Activated CD4-positive, alpha-beta memory T cell treated with anti-CD3 and anti-CD28 coated beads, Interleukin-2, amount 10 ng/mL, durations not matched to agents 7 days and 5 days (primary cell): ENCODE measurements at regions not wholly inside any gene's neighbourhood (a gene's known extent, or its start where the extent isn't known, plus 50 kb on each side); places are given as distances from the start of the nearest gene placed in this dataset.

Experiments used
- CTCF ChIA-PET: fragments of 350-600 bp; sonication (Branson Sonifier 250); formaldehyde crosslinking; loops from one replicate; lab custom pipeline; 2021; ENCODE audit warnings: antibody characterized with exemption, inconsistent platforms; lab: Charles Lee
- POLR2A ChIA-PET: fragments of 350-600 bp; sonication (Branson Sonifier 250); formaldehyde crosslinking; loops from one replicate; lab custom pipeline; 2021; ENCODE audit warnings: antibody characterized with exemption; lab: Charles Lee
- DNase-seq: peaks from one replicate; pipeline ENCODE4 v3.0.0-alpha.2; 2020
- H3K27ac Mint-ChIP-seq: one replicate; pipeline ENCODE4 v1.8.0; 2021; ENCODE audit warnings: mild to moderate bottlenecking, mixed read lengths
- H3K27me3 Mint-ChIP-seq: one replicate; pipeline ENCODE4 v1.8.0; 2021; ENCODE audit warnings: mixed read lengths
- H3K36me3 Mint-ChIP-seq: one replicate; pipeline ENCODE4 v1.8.0; 2021; ENCODE audit warnings: low read depth, mixed read lengths
- H3K4me1 Mint-ChIP-seq: one replicate; pipeline ENCODE4 v1.8.0; 2021; ENCODE audit warnings: mixed read lengths
- H3K4me3 Mint-ChIP-seq: one replicate; pipeline ENCODE4 v1.8.0; 2021; ENCODE audit warnings: mild to moderate bottlenecking, mixed read lengths
- H3K9me3 Mint-ChIP-seq: one replicate; pipeline ENCODE4 v1.8.0; 2021; ENCODE audit warnings: mixed read lengths

DNA sequence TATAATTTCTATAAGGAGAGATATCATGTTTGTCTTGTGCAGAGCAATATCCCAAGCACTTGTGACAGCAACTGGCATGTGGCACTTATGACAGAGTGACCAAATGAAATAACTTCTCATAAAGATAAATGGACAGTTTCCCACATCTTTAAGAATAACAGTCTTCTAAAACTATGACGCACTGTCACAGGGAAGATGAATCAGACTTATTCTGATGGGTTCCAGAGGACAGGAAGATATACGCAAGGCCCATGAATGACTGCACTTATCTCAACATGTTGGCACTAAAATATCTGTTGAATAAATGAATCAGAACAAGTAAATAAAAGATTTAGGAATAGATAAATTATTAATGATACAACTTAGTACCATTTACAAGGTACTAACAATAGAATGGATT, 465.8 kb upstream of the SYT1 start:
- no peak overlapping the region for H3K27ac Mint-ChIP-seq
- H3K9me3 Mint-ChIP-seq, result peaks cover 2% of the 10 kb centered on the region
- H3K27me3 Mint-ChIP-seq, result no peaks in the 10 kb centered on the region
- ChIA-PET CTCF (no interaction called here), POLR2A (no interaction called here)
- H3K4me3 Mint-ChIP-seq, result no peak overlapping the region
- H3K36me3 Mint-ChIP-seq, result no peaks in the 10 kb centered on the region
- DNase-seq, result no peak
- no peaks in the 10 kb centered on the region for H3K4me1 Mint-ChIP-seq

- POLR2A ChIA-PET, result no interaction called here
- no peaks in the 10 kb centered on the region for H3K9me3 Mint-ChIP-seq
Observed at GRCh38 chr12:78402366-78403134, 462.0 kb upstream of the SYT1 start.

GRCh38 chr12:78403136-78403535, 461.4 kb upstream of the SYT1 start:
- no peaks in the 10 kb centered on the region for H3K36me3 Mint-ChIP-seq
- POLR2A ChIA-PET, result no interaction called here
- H3K27ac Mint-ChIP-seq, result no peak overlapping the region
- no peak overlapping the region for H3K4me3 Mint-ChIP-seq
- H3K4me1 Mint-ChIP-seq, result no peaks in the 10 kb centered on the region
- no peaks in the 10 kb centered on the region for H3K9me3 Mint-ChIP-seq
- no peak for DNase-seq
- no peaks in the 10 kb centered on the region for H3K27me3 Mint-ChIP-seq
- CTCF ChIA-PET, result no interaction called here

More at GRCh38 chr12:78402366-78403134, 462.0 kb upstream of the SYT1 start:
- Mint-ChIP-seq H3K4me3 (no peak overlapping the region), H3K36me3 (no peaks in the 10 kb centered on the region), H3K27me3 (no peaks in the 10 kb centered on the region), H3K27ac (no peak overlapping the region), H3K4me1 (no peaks in the 10 kb centered on the region)
- DNase-seq, result no peak
- CTCF ChIA-PET, result no interaction called here

- ChIA-PET POLR2A (no interaction called here), CTCF (no interaction called here)
- Mint-ChIP-seq H3K27me3 (no peaks in the 10 kb centered on the region), H3K4me3 (no peak overlapping the region), H3K27ac (no peak overlapping the region), H3K9me3 (no peaks in the 10 kb centered on the region), H3K4me1 (no peaks in the 10 kb centered on the region), H3K36me3 (no peaks in the 10 kb centered on the region)
- DNase-seq, result no peak
Observed at GRCh38 chr12:78403681-78404080, 460.9 kb upstream of the SYT1 start.

GRCh38 chr12:78406213-78406612, 458.4 kb upstream of the SYT1 start:
- Mint-ChIP-seq H3K27me3 (no peaks in the 10 kb centered on the region), H3K27ac (no peak overlapping the region), H3K36me3 (no peaks in the 10 kb centered on the region), H3K4me3 (no peak overlapping the region), H3K4me1 (no peaks in the 10 kb centered on the region), H3K9me3 (peaks cover 7% of the 10 kb centered on the region)
- DNase-seq, result no peak
- POLR2A ChIA-PET, result no interaction called here
- CTCF ChIA-PET, result no interaction called here

DNA sequence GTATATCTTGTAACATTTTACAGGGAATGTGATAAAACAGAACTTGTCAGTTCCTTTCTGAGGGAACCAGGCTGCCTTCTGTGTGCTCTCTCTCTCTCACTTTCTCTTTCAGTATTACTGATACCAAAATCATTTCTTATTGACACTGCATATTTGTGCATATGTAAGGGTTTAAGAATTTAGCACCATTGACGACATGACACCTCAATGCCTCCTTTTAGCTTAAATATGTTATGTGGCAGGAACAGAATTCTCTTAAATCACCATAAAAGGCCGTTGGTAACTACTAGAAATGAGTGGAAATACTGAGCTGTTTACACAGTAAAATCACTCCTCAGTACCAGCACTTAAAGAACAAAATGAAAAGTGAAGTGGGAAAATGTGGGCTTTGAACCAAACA, 457.7 kb upstream of the SYT1 start:
- no peak overlapping the region for H3K4me3 Mint-ChIP-seq
- H3K9me3 Mint-ChIP-seq, result peaks cover 12% of the 10 kb centered on the region
- no peaks in the 10 kb centered on the region for H3K36me3 Mint-ChIP-seq
- ChIA-PET CTCF (no interaction called here), POLR2A (no interaction called here)
- H3K27ac Mint-ChIP-seq, result no peak overlapping the region
- no peaks in the 10 kb centered on the region for H3K27me3 Mint-ChIP-seq
- no peaks in the 10 kb centered on the region for H3K4me1 Mint-ChIP-seq
- DNase-seq, result no peak

DNA sequence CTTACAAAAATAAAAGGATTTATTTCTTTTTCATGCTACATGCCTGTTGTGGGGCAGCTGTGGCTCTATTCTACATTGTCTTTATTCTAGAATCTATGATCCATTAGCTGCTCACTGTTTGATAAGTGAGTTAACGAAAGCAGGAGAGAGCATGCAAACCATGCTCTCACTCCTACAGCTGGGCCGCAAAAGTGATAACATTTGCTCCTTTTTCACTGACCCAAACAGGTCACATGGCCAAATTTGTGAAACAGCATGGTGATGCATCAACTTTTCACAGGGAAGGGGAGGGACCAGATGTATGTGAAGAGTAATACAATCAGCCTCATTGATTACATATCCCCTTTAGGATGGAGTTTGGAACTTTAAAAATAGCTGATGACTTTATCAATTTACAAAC, 456.9 kb upstream of the SYT1 start:
- Mint-ChIP-seq H3K4me1 (no peaks in the 10 kb centered on the region), H3K9me3 (peaks cover 12% of the 10 kb centered on the region), H3K36me3 (no peaks in the 10 kb centered on the region), H3K4me3 (no peak overlapping the region), H3K27me3 (no peaks in the 10 kb centered on the region), H3K27ac (no peak overlapping the region)
- ChIA-PET POLR2A (no interaction called here), CTCF (no interaction called here)
- no peak for DNase-seq

GRCh38 chr12:78414071-78414470, 450.5 kb upstream of the SYT1 start:
- CTCF ChIA-PET, result no interaction called here
- H3K36me3 Mint-ChIP-seq, result no peaks in the 10 kb centered on the region
- no peak overlapping the region for H3K27ac Mint-ChIP-seq
- DNase-seq, result no peak
- peaks cover 12% of the 10 kb centered on the region for H3K9me3 Mint-ChIP-seq
- no peak overlapping the region for H3K4me3 Mint-ChIP-seq
- no peaks in the 10 kb centered on the region for H3K4me1 Mint-ChIP-seq
- no peaks in the 10 kb centered on the region for H3K27me3 Mint-ChIP-seq
- POLR2A ChIA-PET, result no interaction called here

DNA sequence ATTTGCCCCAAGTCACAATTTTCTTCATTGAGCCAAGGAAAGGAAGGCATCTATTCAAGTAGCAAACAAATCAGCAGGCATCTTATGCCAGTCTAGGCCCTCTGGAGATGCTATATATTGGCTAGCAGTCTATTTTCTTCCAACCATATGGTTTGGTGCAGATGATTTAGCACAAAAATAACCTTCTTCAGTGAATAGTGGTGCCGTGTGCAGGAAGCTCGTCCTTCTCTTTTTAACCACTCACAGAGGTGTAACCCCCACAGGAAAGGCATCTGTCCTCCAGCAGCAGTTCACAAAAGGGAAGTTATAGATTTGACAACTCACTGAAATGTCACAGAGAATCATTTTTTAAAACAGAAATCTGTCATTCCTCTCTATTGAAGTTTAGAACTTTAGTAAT, 445.7 kb upstream of the SYT1 start:
- H3K27me3 Mint-ChIP-seq, result no peaks in the 10 kb centered on the region
- H3K4me3 Mint-ChIP-seq, result no peak overlapping the region
- CTCF ChIA-PET, result no interaction called here
- POLR2A ChIA-PET, result no interaction called here
- H3K4me1 Mint-ChIP-seq, result no peaks in the 10 kb centered on the region
- H3K27ac Mint-ChIP-seq, result no peak overlapping the region
- DNase-seq, result no peak
- no peaks in the 10 kb centered on the region for H3K9me3 Mint-ChIP-seq
- no peaks in the 10 kb centered on the region for H3K36me3 Mint-ChIP-seq

GRCh38 chr12:78419513-78419912, 445.1 kb upstream of the SYT1 start:
- no peak overlapping the region for H3K27ac Mint-ChIP-seq
- no peaks in the 10 kb centered on the region for H3K36me3 Mint-ChIP-seq
- no peaks in the 10 kb centered on the region for H3K4me1 Mint-ChIP-seq
- ChIA-PET CTCF (no interaction called here), POLR2A (no interaction called here)
- H3K4me3 Mint-ChIP-seq, result no peak overlapping the region
- H3K27me3 Mint-ChIP-seq, result no peaks in the 10 kb centered on the region
- no peaks in the 10 kb centered on the region for H3K9me3 Mint-ChIP-seq
- DNase-seq, result no peak

DNA sequence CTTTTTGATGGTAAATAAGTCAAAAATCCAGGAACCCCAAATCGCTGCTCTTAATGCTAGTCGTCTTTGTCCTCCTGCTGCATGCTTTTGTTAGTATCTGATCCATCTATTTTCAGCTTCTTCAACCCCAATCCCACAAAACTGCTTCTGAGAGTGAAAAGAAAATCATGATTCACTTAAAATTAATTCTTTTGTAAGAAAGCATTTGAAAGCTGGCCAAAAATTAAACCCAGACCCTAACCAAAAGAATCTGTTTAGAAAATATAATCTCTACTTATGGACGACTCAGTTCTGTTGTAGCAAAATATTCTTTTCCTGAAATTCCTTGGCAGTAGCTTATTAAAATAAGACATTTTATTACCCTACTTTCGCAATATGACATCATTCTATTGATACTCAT, 443.6 kb upstream of the SYT1 start:
- CTCF ChIA-PET, result no interaction called here
- no peak for DNase-seq
- H3K27me3 Mint-ChIP-seq, result no peaks in the 10 kb centered on the region
- no peaks in the 10 kb centered on the region for H3K36me3 Mint-ChIP-seq
- no peak overlapping the region for H3K27ac Mint-ChIP-seq
- H3K9me3 Mint-ChIP-seq, result no peaks in the 10 kb centered on the region
- H3K4me3 Mint-ChIP-seq, result no peak overlapping the region
- H3K4me1 Mint-ChIP-seq, result no peaks in the 10 kb centered on the region
- POLR2A ChIA-PET, result no interaction called here

DNA sequence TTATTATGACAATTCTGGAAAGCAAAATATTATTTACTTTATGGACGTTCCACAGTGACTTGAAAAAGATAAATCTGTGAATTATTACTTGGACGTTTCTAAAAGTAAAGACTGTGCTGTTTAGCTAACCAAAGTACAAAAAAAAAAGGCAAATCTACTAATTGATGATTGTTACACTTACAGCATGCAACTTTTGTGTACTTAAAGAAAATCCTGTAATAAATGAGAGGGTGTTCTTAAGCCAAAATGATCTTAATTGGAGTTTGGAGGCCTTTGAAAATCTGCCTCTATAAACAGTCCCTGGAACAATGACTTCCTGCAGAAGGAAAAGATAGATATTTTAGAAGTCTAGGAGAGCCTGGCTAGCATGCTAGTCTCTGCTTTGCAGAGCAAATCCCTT, 434.0 kb upstream of the SYT1 start:
- H3K9me3 Mint-ChIP-seq, result peaks cover 4% of the 10 kb centered on the region
- DNase-seq, result no peak
- ChIA-PET CTCF (no interaction called here), POLR2A (no interaction called here)
- H3K36me3 Mint-ChIP-seq, result no peaks in the 10 kb centered on the region
- no peaks in the 10 kb centered on the region for H3K27me3 Mint-ChIP-seq
- H3K4me1 Mint-ChIP-seq, result no peaks in the 10 kb centered on the region
- H3K4me3 Mint-ChIP-seq, result no peak overlapping the region
- no peak overlapping the region for H3K27ac Mint-ChIP-seq

DNA sequence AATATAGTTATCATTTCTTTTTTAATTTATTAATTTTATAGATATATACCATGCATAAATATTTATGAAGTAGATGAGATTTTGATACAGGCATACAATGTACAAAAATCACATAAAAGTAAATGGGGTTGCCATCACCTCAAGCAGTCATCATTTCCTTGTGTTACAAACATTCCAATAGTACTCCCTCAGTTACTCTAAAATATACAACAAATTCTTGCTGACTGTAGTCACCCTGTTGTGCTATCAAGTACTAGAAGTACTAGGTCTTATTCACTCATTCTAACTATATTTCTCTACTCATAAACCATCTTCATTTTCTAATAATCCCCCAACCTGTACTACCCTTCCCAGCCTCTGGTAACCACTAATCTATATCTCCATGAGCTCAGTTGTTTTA, 432.6 kb upstream of the SYT1 start:
- Mint-ChIP-seq H3K27me3 (no peaks in the 10 kb centered on the region), H3K36me3 (no peaks in the 10 kb centered on the region), H3K4me1 (no peaks in the 10 kb centered on the region), H3K27ac (no peak overlapping the region), H3K9me3 (peaks cover 4% of the 10 kb centered on the region), H3K4me3 (no peak overlapping the region)
- DNase-seq, result no peak
- ChIA-PET CTCF (no interaction called here), POLR2A (no interaction called here)

DNA sequence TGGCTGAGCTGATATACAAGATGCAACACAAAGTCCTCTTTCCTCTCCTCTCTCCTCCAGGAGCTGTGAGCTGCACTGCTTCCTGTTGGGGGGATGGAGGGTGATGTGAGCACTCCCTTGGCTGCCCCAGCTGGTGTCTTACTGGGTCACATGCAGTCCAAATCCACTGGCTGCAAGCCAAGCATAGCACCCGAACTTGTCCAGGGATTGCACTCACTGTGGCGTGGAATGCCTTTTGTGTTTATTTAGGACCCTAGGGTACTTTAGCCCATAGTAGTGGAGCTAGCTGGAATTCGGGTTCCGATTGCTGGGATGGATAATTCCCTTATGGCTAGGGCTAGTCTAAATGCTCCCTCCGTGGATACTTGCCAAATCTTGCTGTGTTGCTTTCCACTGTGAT, 424.9 kb upstream of the SYT1 start:
- Mint-ChIP-seq H3K9me3 (peaks cover 11% of the 10 kb centered on the region), H3K27me3 (no peaks in the 10 kb centered on the region), H3K27ac (no peak overlapping the region), H3K36me3 (no peaks in the 10 kb centered on the region), H3K4me3 (no peak overlapping the region), H3K4me1 (no peaks in the 10 kb centered on the region)
- no peak for DNase-seq
- POLR2A ChIA-PET, result no interaction called here
- CTCF ChIA-PET, result no interaction called here
